Peyer's patch (tissue), 4 donors: ENCODE measurements at regions not wholly inside any gene's neighbourhood (a gene's known extent, or its start where the extent isn't known, plus 50 kb on each side); places are given as distances from the start of the nearest gene placed in this dataset.
A peak's percentile ranks its signal among the peaks of the same experiment; 100 is the strongest.

ENCODE experiments used
- DNase-seq, 3 donors: peaks; one replicate each; pipeline ENCODE4 v3.0.0-alpha.2; 2017 to 2019
- H3K27ac ChIP-seq, 4 donors: fragments of 200-600 bp; sonication (generic); one replicate each; pipeline ENCODE4 v1.5.1; 2016 to 2019
- H3K27me3 ChIP-seq, 2 donors: fragments of 200-600 bp; sonication (generic); one replicate each; pipeline ENCODE4 v1.5.1; 2019
- H3K36me3 ChIP-seq, 3 donors: fragments of 200-600 bp; sonication (generic); one replicate each; pipeline ENCODE4 v1.5.1; 2016 to 2019
- H3K4me1 ChIP-seq, 4 donors: fragments of 200-600 bp; sonication (generic); one replicate each; pipeline ENCODE4 v1.5.1; 2016 to 2019
- H3K4me3 ChIP-seq, 4 donors: fragments of 200-600 bp; sonication (generic); 1 replicate in 3 of 4; 2 replicates in 1 of 4; pipeline ENCODE4 v1.5.1; 2016 to 2019; ENCODE audit warnings: mild to moderate bottlenecking in 1 of 4
- H3K9me3 ChIP-seq, 4 donors: fragments of 200-600 bp; sonication (generic); one replicate each; pipeline ENCODE4 v1.5.1; 2016 to 2019; ENCODE audit warnings: mild to moderate bottlenecking in 1 of 4
- CTCF ChIP-seq, 6 experiments: fragments of 450-650 bp in 4 of 6; fragments of 200-600 bp in 2 of 6; sonication (generic) in 1 of 6; IDR thresholded peaks; one replicate each; pipeline ENCODE4 v1.5.1; 2017 to 2019; ENCODE audit warnings: antibody characterized with exemption in 6 of 6, mild to moderate bottlenecking in 3 of 6, moderate library complexity in 1 of 6
- POLR2A ChIP-seq, 2 donors: fragments of 450-650 bp; IDR thresholded peaks; one replicate each; pipeline ENCODE4 v1.5.1; 2017; ENCODE audit warnings: antibody characterized with exemption in 2 of 2, mild to moderate bottlenecking in 2 of 2, moderate library complexity in 2 of 2

GRCh38 chr6:90354961-90355360, 58.3 kb upstream of the BACH2 start:
- Histone ChIP-seq H3K27me3 (no peaks in the 10 kb centered on the region), H3K36me3 (no peaks in the 10 kb centered on the region), H3K4me1 (no peaks in the 10 kb centered on the region), H3K9me3 (no peaks in the 10 kb centered on the region), H3K4me3 (no peak overlapping the region), H3K27ac (no peak overlapping the region)
- DNase-seq, result no peak
- TF ChIP-seq CTCF (IDR thresholded peaks at IDR 0.05), result no peak

GRCh38 chr6:90351696-90352095, 55.1 kb upstream of the BACH2 start:
- Histone ChIP-seq H3K36me3 (no peaks in the 10 kb centered on the region), H3K9me3 (no peaks in the 10 kb centered on the region), H3K4me3 (no peak overlapping the region), H3K27me3 (no peaks in the 10 kb centered on the region), H3K27ac (no peak overlapping the region), H3K4me1 (no peaks in the 10 kb centered on the region)
- TF ChIP-seq CTCF (IDR thresholded peaks at IDR 0.05) (no peak), POLR2A (IDR thresholded peaks at IDR 0.05) (no peak)
- DNase-seq, result no peak

- H3K9me3 ChIP-seq, result no peaks in the 10 kb centered on the region
Measured at GRCh38 chr6:90350689-90351554, 54.3 kb upstream of the BACH2 start.

GRCh38 chr6:90347411-90347851, 50.8 kb upstream of the BACH2 start:
- Histone ChIP-seq H3K27me3 (no peaks in the 10 kb centered on the region), H3K4me1 (no peaks in the 10 kb centered on the region), H3K9me3 (no peaks in the 10 kb centered on the region), H3K4me3 (no peak overlapping the region), H3K36me3 (no peaks in the 10 kb centered on the region), H3K27ac (no peak overlapping the region)
- DNase-seq, result no peak
- TF ChIP-seq POLR2A (IDR thresholded peaks at IDR 0.05) (no peak), CTCF (IDR thresholded peaks at IDR 0.05) (no peak)

More at GRCh38 chr6:90350689-90351554, 54.3 kb upstream of the BACH2 start:
- no peaks in the 10 kb centered on the region for H3K4me1 ChIP-seq
- no peaks in the 10 kb centered on the region for H3K36me3 ChIP-seq
- H3K4me3 ChIP-seq, result no peak overlapping the region
- H3K27ac ChIP-seq, result peak overlapping the region in 2 of 4 donors; percentile 48 to 56
- DNase-seq, result peak in 2 of 3 donors; percentile 59 to 74
- TF ChIP-seq CTCF (IDR thresholded peaks at IDR 0.05), result no peak
- TF ChIP-seq POLR2A (IDR thresholded peaks at IDR 0.05), result no peak
- no peaks in the 10 kb centered on the region for H3K27me3 ChIP-seq

- H3K4me3 ChIP-seq, result no peak overlapping the region
- no peak overlapping the region for H3K27ac ChIP-seq
- no peak for TF ChIP-seq POLR2A (IDR thresholded peaks at IDR 0.05)
- no peak for TF ChIP-seq CTCF (IDR thresholded peaks at IDR 0.05)
- no peak for DNase-seq
- no peaks in the 10 kb centered on the region for H3K27me3 ChIP-seq
- no peaks in the 10 kb centered on the region for H3K9me3 ChIP-seq
- no peaks in the 10 kb centered on the region for H3K4me1 ChIP-seq
- no peaks in the 10 kb centered on the region for H3K36me3 ChIP-seq
Measured at GRCh38 chr6:90346729-90347128, 50.1 kb upstream of the BACH2 start.
